Endothelial cell of umbilical vein (primary cell): ENCODE measurements at regions not wholly inside any gene's neighbourhood (a gene's known extent, or its start where the extent isn't known, plus 50 kb on each side); places are given as distances from the start of the nearest gene placed in this dataset.

Experiments used
- BruUV-seq: library from RNA; stranded (reverse); fragments of 400-500 nt; replicated peaks from 2 replicates; lab custom pipeline; 2021; lab: Mats Ljungman, UMichigan
- CTCF ChIA-PET: fragments of 300-600, 350-600 bp; sonication (Branson Sonifier 250); formaldehyde crosslinking; loops from one replicate; lab custom pipeline; 2021; ENCODE audit warnings: antibody characterized with exemption, inconsistent platforms; lab: Charles Lee
- POLR2A ChIA-PET: fragments of 300-600, 350-600 bp; sonication (Branson Sonifier 250); formaldehyde crosslinking; loops from one replicate; lab custom pipeline; 2021; ENCODE audit warnings: antibody characterized with exemption, inconsistent platforms; lab: Charles Lee
- DNase-seq: peaks from one replicate; pipeline ENCODE4 v3.0.0-alpha.2; 2011; ENCODE audit warnings: low read depth, low spot score
- FAIRE-seq: peaks from 2 replicates; lab custom pipeline; 2011; peaks lifted over from hg19 to GRCh38; lab: Jason Lieb, UNC
- H2AFZ ChIP-seq: 2 replicates; pipeline ENCODE4 v1.6.0; 2012; ENCODE audit warnings: low read depth, low read length, control low read depth, inconsistent platforms
- H3K27ac ChIP-seq: 2 replicates; pipeline ENCODE4 v1.5.1; 2011; ENCODE audit warnings: low read depth, mild to moderate bottlenecking, control low read depth, low read length, moderate library complexity; ENCODE audit not compliant: insufficient read depth
- H3K27me3 ChIP-seq, 2 experiments: 2 replicates each; pipeline versions ENCODE4 v1.6.0 to v1.6.1; 2011; ENCODE audit warnings: low read length in 2 of 2, mixed read lengths in 1 of 2; ENCODE audit not compliant: control insufficient read depth in 2 of 2, insufficient read depth in 2 of 2
- H3K36me3 ChIP-seq, 2 experiments: 2 replicates in 1 of 2; 3 replicates in 1 of 2; pipeline ENCODE4 v1.5.1; 2011; ENCODE audit warnings: low read length in 2 of 2, mild to moderate bottlenecking in 1 of 2, moderate library complexity in 1 of 2; ENCODE audit not compliant: control insufficient read depth in 2 of 2, insufficient read depth in 2 of 2; ENCODE audit errors: extremely low read depth in 1 of 2
- H3K4me1 ChIP-seq: 3 replicates; pipeline ENCODE4 v1.5.1; 2011; ENCODE audit warnings: mild to moderate bottlenecking, low read length; ENCODE audit not compliant: control insufficient read depth, insufficient read depth; ENCODE audit errors: extremely low read depth
- H3K4me2 ChIP-seq: 2 replicates; pipeline ENCODE4 v1.6.1; 2011; ENCODE audit warnings: low read length, control low read depth, mixed read lengths; ENCODE audit not compliant: insufficient read depth
- H3K4me3 ChIP-seq, 3 experiments: fragments of 200-600 bp in 1 of 3; sonication (generic), shearing (Covaris generic) in 1 of 3; replicated peaks in 1 of 3; 2 replicates each; pipeline ENCODE4 v1.5.1; 2011 to 2016; ENCODE audit warnings: control low read depth in 3 of 3, low read length in 3 of 3, mild to moderate bottlenecking in 2 of 3, inconsistent platforms in 1 of 3, low read depth in 1 of 3, moderate library complexity in 1 of 3; ENCODE audit not compliant: insufficient read depth in 1 of 3
- H3K79me2 ChIP-seq: 2 replicates; pipeline ENCODE4 v1.6.0; 2012; ENCODE audit warnings: low read length, inconsistent platforms; ENCODE audit not compliant: control insufficient read depth, insufficient read depth
- H3K9ac ChIP-seq: replicated peaks from 2 replicates; pipeline ENCODE3; 2011; ENCODE audit warnings: low read length, control low read depth; ENCODE audit not compliant: insufficient read depth; ENCODE audit errors: extremely low read depth
- H3K9me1 ChIP-seq: replicated peaks from 3 replicates; pipeline ENCODE4 v1.6.0; 2011; ENCODE audit warnings: mild to moderate bottlenecking, low read length; ENCODE audit not compliant: control insufficient read depth, insufficient read depth; ENCODE audit errors: extremely low read depth
- H3K9me3 ChIP-seq: replicated peaks from 2 replicates; pipeline ENCODE4 v1.5.1; 2012; ENCODE audit warnings: low read length, inconsistent platforms; ENCODE audit not compliant: control insufficient read depth, insufficient read depth
- H4K20me1 ChIP-seq: replicated peaks from 2 replicates; pipeline ENCODE3; 2011; ENCODE audit warnings: mild to moderate bottlenecking, low read length; ENCODE audit not compliant: control insufficient read depth, insufficient read depth; ENCODE audit errors: extremely low read depth
- EZH2 ChIP-seq: IDR thresholded peaks from 2 replicates; pipeline ENCODE4 v1.6.1; 2012; ENCODE audit warnings: borderline replicate concordance, low read depth, mild to moderate bottlenecking, moderate library complexity, low read length, inconsistent platforms; ENCODE audit not compliant: severe bottlenecking
- FOS ChIP-seq: IDR thresholded peaks from 2 replicates; pipeline ENCODE4 v1.6.1; 2011; ENCODE audit warnings: mild to moderate bottlenecking, low read length, moderate library complexity, borderline replicate concordance; ENCODE audit not compliant: insufficient read depth
- GATA2 ChIP-seq: IDR thresholded peaks from 2 replicates; pipeline ENCODE4 v1.7.0; 2011; ENCODE audit warnings: low read depth, mild to moderate bottlenecking, moderate library complexity, mixed read lengths, low read length; ENCODE audit not compliant: insufficient read length, insufficient read depth
- JUN ChIP-seq: IDR thresholded peaks from 2 replicates; pipeline ENCODE4 v1.6.1; 2011; ENCODE audit warnings: borderline replicate concordance, low read depth; ENCODE audit not compliant: insufficient read length, insufficient read depth
- MYC ChIP-seq: IDR thresholded peaks from one replicate; pipeline ENCODE4 v1.6.1; 2011; ENCODE audit warnings: mild to moderate bottlenecking, low read depth, low read length
- POLR2A ChIP-seq: IDR thresholded peaks from 2 replicates; pipeline ENCODE4 v1.6.1; 2012; ENCODE audit warnings: low read depth, mild to moderate bottlenecking, control low read depth, low read length
- POLR2AphosphoS5 ChIP-seq: IDR thresholded peaks from 2 replicates; pipeline ENCODE4 v1.6.1; 2012; ENCODE audit warnings: low read depth, mild to moderate bottlenecking, control low read depth, low read length, moderate library complexity; ENCODE audit not compliant: insufficient read depth
- dilution Hi-C: fragments of 300-500 bp; cut with MboI; formaldehyde crosslinking; loops from one replicate; pipeline ENCODE4 v1.15.0; 2019; ENCODE audit warnings: low sequenced_read_pairs; ENCODE audit not compliant: extremely low pct_ligation_motif_present
- intact Hi-C: fragments of 100-400 bp; cut with micrococcal nuclease; formaldehyde crosslinking; loops from one replicate; pipeline ENCODE4 v1.10.0; 2022
- TF ChIP-seq, protein P1 (sequence below): IDR thresholded peaks from 2 replicates; pipeline ENCODE4 v1.6.1; 2011; ENCODE audit not compliant: insufficient read depth, insufficient read length
- TF ChIP-seq, protein P2 (sequence below), 2 donors: IDR thresholded peaks; 1 replicate in 1 of 2; 2 replicates in 1 of 2; pipeline ENCODE4 v1.5.1; 2011; ENCODE audit warnings: low read length in 2 of 2, mild to moderate bottlenecking in 2 of 2, moderate library complexity in 2 of 2, control low read depth in 1 of 2, inconsistent platforms in 1 of 2, low read depth in 1 of 2; ENCODE audit not compliant: insufficient read depth in 1 of 2; ENCODE audit errors: extremely low read depth in 1 of 2

DNA sequence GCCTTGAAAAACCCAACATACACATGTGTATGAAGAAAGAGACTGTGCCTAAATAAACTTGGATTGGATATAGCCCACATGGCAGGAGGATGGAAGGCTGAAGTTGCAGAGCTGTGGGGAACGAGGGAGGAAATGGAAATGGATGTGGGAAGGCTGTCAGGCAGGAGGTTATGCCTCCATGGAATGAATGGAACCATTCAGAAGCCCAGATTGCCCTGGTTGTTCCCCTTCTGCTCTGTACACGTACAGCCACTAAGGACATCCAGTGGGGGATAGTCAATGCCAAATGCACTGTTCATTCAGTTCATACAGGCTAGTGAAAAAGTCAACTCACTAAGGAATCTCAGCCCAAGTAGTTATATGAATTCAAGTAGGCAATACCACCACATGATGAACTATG, 463.7 kb downstream of the TNS1 start:
- Histone ChIP-seq H3K9me1 (no peaks in the 10 kb centered on the region), H2AFZ (no peak overlapping the region), H3K79me2 (no peaks in the 10 kb centered on the region), H3K9ac (no peak overlapping the region), H3K9me3 (no peaks in the 10 kb centered on the region), H3K4me2 (no peak overlapping the region), H3K4me3 (no peak overlapping the region), H4K20me1 (no peaks in the 10 kb centered on the region), H3K27me3 (no peaks in the 10 kb centered on the region), H3K4me1 (no peaks in the 10 kb centered on the region), H3K36me3 (no peaks in the 10 kb centered on the region), H3K27ac (no peak overlapping the region)
- dilution Hi-C loops (no loop called here), intact Hi-C loops (no loop called here)
- DNase-seq (no peak), FAIRE-seq (no peak)
- no TSS peak for BruUV-seq
- ChIA-PET CTCF (interaction anchor here (1.2 kb wide), 1 partner anchor 373 kb away, joined by 3 read pairs; no protein-coding TSS in a partner anchor), POLR2A (no interaction called here)
- no peak for TF ChIP-seq POLR2A
- TF ChIP-seq POLR2AphosphoS5, result no peak
- TF ChIP-seq, protein P1, sequence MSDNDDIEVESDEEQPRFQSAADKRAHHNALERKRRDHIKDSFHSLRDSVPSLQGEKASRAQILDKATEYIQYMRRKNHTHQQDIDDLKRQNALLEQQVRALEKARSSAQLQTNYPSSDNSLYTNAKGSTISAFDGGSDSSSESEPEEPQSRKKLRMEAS, result no peak
- TF ChIP-seq EZH2, result no peak
- TF ChIP-seq, protein P2, sequence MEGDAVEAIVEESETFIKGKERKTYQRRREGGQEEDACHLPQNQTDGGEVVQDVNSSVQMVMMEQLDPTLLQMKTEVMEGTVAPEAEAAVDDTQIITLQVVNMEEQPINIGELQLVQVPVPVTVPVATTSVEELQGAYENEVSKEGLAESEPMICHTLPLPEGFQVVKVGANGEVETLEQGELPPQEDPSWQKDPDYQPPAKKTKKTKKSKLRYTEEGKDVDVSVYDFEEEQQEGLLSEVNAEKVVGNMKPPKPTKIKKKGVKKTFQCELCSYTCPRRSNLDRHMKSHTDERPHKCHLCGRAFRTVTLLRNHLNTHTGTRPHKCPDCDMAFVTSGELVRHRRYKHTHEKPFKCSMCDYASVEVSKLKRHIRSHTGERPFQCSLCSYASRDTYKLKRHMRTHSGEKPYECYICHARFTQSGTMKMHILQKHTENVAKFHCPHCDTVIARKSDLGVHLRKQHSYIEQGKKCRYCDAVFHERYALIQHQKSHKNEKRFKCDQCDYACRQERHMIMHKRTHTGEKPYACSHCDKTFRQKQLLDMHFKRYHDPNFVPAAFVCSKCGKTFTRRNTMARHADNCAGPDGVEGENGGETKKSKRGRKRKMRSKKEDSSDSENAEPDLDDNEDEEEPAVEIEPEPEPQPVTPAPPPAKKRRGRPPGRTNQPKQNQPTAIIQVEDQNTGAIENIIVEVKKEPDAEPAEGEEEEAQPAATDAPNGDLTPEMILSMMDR (IDR thresholded peaks at IDR 0.05; ENCODE audit: extremely low read depth in 1 of 2, insufficient read depth in 1 of 2, low read depth in 1 of 2, low read length in 2 of 2), result no peak
- no peak for TF ChIP-seq JUN
- TF ChIP-seq GATA2, result no peak
- no peak for TF ChIP-seq MYC
- TF ChIP-seq FOS, result no peak
